GM19240 (cell line): ENCODE measurements at regions not wholly inside any gene's neighbourhood (a gene's known extent, or its start where the extent isn't known, plus 50 kb on each side); places are given as distances from the start of the nearest gene placed in this dataset.

Experiments used
- DNase-seq: peaks from one replicate; pipeline ENCODE4 v3.0.0; 2011; ENCODE audit warnings: low spot score; ENCODE audit not compliant: insufficient read length

DNA sequence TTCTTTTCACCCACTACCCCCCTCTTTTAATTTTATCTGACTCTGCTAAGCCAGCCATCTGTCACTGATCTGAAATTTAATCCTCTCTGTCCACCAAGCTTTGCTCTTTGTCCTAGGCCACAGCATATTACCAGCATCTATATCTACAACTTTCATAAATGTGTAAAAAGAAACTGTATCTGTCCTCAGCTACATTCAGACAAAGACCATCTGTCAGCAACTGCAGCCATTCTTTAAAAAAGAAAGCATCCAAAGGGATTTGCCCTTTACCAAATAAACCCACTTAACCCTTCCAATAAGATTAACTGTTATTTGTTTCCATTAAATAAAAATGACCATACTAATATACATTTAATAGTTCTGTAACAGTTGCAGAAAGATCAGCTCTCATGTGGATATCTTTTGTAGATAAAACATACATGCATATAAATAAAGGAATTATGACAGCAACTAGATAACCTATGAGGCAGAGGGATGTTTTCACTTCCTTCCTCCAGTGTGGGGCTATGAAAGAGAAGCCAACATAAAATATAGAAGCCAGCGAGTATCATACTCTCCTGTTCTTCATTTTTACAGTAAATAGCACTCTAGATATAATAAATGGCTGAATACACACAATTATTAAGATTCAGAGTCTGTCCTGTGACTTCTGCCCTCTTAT lies 602.5 kb upstream of the SALL1 start:
- DNase-seq: no peak

DNA sequence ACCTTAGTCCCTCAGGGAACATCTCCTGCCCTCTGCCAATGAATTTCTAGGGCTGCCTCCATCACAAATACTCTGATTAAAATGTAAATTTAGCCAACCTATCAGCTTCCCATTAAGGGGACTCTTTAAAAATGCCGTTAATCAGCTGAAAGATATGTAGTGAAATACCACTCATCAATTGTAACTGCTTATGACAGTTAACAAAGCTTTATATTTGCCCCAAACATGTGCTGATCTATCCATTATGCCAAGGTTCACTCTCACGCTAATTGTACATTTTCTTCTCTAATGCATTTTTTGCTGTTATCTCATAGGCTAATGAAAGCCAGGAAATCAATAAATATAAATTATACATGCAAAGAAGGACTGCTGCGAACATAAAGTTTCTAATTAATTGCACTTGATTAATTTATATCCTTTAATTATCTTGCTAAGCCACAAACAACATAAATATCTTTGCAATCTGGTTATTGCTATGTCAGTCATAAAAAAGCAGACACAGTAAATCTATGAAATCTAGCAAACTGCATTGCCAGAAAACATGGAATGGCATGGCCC lies 601.4 kb upstream of the SALL1 start:
- no peak for DNase-seq

DNA sequence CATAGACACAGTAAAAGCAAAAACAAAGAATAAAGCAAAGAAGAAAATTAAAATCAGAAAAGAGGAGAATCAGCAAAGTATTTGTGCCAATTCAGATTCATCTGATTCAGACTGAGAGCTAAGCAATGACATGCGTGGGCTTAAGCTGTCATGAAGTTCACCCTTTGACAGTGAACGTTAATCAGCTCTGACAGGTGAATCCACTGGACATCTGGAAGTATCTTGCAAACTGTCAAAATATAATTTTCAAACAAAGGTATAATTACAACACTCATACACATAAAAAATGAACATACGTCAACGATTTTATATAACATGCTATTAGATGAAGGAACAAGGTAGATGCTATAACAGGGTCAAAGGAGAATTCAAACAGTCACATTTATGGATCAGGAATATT lies 596.3 kb upstream of the SALL1 start:
- no peak for DNase-seq

DNA sequence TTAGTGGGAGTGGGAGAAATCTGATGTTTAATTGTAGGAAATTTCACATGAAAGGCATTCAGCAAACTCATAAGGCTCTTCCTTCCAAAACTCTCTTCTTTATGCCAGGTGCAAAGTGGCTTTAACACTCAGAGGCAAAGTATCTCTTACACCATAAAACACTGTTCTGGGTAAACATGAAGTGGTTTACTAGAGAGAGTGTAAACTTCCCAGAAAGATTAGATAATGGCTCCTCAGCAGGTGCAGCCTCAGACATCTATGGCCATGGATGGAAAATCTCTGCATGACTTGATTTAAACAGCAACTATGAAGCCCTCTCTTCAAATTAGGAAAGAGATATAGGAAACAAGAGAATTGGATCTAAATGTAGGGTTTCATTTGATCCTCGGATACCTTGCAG lies 583.1 kb upstream of the SALL1 start:
- no peak for DNase-seq

DNA sequence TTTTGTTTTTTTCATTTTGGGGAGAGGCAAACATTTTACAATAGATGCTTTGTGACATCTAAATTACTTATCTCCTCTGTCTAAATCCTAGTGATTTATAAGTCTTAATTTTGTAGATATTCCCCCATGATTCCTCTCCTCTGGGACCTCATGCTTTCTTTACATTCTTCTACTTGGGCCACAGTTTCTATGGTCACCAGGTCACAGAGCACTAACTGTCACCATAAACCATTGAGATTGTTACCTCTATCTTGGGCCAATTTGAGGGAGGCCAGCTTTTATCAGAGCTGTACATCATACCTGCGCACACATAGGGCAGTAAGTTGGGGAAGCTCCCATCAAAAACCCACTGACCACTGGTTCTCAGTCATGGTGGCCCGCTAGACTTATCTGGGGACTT lies 582.1 kb upstream of the SALL1 start:
- no peak for DNase-seq

DNA sequence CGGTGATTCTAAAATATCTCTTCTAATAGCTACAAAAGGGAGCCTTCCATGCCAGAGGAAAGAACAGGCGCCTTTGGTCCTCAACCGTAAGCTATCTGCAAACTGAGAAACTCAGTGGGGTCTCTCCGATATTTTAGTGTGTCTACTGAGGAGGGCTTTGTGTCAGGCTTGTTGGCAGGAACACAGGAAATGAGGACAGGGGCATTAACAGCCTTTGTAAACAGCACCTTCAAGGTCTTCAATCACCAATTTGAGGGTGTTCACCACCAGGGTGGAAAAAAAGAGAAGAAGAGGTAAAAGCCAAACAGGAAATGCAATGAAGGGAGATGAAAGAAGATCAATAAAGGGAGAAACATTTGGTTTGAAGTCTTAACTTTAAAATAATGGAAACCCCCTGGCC lies 580.1 kb upstream of the SALL1 start:
- DNase-seq: no peak

DNA sequence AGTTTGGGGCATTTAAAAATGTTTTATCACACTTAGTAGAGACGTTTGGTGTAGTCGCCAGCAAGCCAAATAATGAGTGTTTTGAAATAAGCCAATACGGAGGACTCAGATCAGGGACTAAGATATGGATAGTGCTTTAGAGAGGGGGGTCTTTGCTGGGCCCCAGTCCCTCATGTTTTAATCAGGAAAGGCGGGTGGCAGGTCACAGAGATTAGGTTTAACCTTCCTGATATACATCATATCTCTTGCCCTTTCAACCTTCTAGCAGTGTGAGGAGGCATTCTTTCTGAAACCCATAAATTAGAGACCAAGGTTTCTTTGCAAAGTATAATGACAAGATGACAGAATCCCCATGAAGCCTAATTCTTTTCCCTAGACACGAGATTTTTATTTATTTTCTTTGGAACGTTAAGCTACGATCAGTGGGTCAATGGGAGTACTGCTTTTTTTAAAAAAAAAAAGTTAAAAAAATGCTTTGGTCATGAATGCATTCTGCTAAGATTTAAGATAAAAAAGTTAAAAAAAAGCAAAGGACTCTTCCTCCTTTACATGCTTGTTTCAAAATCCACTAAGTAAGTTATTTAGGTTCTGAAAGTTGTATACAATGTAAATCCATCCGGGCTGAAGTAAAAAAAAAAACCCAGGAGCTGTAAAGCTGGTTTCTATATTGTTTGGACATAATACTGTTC lies 572.1 kb upstream of the SALL1 start:
- DNase-seq: no peak

DNA sequence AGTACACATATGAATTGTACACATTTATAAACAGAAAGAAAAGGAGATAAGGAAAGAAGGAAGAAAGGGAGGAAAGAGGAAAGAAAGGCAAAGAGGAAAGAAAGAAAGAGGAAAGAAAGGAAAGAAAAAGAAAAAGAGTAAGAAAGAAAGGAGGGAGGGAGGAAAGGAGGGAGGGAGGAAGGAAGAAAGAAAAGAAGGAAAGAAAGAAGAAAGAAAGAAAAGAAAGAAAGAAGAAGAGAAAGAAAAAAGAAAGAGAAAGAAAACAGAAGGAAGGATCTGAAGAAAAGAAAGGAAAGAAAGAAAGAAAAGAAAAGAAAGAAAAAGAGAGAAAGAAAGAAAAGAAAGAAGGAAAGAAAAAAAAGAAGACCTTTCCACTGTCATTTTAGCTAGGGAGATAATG lies 571.4 kb upstream of the SALL1 start:
- no peak for DNase-seq

DNA sequence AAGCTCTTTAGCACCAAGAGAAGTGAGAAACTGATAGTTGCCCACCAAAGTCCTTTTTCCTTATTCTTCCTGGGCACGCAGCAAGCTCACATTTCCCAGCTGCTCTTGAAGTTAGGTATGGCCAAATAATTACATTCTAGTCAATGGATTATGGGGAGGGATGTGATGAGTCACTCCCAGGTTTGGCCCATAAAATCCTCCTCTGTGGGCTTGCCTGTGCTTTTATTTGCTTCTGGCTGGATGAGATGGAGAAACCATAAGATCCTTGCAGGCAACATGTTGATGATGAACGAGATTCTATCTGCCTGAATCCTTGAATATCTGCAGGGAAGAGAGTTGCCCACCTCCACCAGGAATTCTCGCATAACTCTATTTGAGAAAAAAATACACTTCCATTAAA lies 568.3 kb upstream of the SALL1 start:
- DNase-seq: no peak

DNA sequence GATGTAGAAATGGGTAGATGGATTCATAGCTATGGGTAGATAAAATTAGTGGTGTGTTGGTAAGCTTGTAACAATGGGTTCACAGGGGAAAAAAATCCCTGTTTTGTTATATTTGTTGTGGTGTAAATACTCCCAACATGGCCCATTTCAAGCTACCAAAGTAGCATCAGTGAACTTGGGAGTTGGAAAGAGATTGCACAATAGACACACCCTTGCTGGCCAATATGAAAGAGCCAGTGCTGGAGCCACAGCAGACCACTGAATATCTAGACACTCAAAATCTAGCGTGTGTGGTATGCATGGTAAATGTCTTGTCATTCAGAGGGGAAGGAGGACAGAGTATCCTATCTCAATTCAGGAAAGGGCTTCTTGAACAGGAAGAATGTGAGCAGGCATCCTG lies 565.1 kb upstream of the SALL1 start:
- DNase-seq: no peak

DNA sequence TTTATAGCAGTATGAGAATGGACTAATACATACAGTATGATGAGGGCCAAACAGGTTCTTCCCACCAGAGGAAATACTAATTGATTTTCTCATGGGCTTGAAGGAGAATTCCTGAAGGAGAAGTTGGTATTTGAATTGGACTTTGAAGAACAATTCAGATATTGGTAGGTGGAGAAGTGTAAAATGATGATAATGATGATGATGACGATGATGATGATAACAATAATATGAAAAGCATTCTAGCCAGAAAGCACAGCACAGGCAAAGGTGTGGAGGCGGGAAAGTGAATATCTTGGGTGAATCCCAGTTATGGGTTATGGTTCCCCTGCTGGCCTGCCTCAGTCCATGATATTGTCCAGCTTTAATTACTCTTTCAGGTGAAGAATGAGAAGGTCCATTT lies 562.4 kb upstream of the SALL1 start:
- DNase-seq: no peak

DNA sequence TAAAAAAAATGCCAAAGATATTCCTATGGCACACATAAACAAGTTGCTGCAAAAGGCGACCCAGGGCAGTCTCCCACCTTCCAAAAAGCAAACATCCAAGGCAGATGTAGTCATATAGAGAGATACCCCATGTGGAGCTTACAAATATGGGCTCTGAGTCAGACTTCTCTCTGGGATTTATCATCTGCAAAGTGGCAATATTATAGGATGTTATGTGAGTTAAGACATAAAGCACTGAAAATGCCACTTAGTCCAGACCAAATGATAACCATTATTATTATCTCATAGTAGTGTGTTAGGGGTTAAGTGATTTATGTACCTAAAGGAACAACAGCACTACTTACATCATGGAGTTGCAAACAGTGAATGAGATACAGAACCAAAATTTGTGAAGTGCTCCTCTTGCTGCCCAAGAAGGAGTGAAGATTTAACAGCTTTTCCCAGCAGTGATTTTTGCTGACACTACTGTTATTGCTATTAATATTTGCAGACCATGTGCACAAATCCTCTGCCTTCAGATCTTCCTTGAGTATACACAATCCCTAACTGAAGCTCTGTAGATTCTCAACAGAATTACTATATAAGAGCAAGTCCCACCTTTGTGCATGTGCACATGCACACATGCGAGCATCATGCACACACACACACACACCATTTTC lies 560.0 kb upstream of the SALL1 start:
- DNase-seq: no peak

DNA sequence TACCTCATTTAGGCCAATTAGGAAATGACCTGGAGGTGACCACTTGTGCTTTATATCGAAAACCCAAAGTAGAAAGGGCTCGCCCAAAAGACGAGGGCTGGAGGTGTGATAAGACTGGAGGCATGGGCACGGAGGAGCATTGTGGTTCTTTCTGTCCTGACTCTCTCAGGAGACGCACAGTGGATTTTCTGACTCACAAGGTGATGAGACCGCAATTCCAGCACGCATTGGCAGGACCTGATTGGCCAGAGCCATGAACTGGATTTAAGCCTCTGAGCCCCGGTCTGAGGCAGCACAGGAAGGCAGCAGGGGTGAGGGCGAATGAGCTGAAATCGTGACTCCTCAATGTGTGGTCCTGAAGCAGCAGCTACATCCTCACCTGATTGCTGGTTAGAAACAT lies 559.1 kb upstream of the SALL1 start:
- no peak for DNase-seq

DNA sequence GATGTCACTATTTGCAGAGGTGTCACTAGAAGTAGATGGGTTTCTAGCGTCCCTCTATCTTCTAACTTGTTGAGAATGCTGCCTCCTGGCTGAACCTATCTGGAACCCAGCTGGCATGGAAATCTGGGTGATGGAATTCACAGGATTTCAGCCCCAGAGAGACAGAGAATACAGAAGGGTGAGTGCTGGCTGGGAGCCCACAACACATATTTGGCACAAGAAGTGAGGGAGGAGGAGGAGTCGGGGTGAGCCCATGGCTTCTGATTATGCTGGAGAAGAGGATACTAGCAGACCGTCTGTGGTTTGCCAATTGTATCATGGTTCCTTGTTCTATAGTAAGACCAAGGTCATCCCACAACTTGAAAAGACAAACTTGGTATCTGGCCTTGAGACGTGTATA lies 557.8 kb upstream of the SALL1 start:
- DNase-seq: no peak

DNA sequence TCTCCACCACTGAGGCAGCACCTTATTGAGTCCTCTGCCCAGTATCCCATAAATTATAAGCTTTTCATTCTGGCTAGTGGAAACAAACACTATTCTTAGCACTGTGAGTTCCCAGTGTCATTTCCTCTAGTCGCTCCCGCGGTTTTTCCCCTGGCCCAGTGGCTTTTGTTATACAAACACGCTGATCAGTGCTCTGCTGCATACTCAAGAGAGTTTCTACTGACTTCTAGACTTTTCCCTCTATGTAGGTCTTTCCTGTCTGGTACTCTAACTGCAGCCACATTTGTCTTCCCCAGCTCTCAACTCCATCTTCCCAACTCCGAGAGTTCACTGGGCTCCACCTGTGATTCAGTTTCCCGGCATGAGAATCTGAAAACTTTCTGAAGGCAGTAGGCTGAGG lies 556.6 kb upstream of the SALL1 start:
- no peak for DNase-seq

DNA sequence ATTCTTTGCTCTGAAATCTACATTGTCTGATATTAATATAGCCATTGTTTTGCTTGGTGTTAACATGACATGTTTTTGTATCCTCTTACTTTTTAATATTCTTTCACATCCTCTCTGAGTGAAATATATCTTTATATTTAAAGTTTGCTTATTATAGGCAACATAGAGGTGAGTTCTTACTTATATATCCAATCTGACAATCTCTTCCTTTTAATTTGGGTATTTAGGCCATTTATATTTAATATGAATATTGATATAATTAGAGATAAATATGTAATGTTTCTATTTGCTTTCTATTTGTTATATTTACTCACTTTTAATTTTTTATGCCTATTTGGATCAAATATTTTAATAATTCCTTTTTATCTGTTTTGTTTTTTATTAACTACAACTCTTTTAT lies 554.1 kb upstream of the SALL1 start:
- no peak for DNase-seq

DNA sequence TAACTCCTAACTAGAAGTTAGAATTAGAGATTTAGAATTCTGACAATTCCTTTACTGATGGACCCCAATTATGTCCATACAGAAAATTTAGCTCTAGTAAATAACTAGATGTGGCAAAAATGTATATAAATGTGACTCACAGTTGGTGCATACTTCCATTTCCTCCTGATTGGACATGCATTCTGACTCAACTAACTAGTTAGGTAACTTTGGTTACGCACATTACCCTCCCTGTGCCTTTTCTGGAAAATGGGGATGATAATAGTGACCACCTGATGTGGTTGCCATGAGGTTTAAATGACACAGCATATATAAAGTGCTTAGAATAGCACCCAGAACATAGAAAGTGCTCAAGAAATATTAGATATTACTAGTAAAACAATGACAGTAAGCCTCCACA lies 550.0 kb upstream of the SALL1 start:
- DNase-seq: no peak

DNA sequence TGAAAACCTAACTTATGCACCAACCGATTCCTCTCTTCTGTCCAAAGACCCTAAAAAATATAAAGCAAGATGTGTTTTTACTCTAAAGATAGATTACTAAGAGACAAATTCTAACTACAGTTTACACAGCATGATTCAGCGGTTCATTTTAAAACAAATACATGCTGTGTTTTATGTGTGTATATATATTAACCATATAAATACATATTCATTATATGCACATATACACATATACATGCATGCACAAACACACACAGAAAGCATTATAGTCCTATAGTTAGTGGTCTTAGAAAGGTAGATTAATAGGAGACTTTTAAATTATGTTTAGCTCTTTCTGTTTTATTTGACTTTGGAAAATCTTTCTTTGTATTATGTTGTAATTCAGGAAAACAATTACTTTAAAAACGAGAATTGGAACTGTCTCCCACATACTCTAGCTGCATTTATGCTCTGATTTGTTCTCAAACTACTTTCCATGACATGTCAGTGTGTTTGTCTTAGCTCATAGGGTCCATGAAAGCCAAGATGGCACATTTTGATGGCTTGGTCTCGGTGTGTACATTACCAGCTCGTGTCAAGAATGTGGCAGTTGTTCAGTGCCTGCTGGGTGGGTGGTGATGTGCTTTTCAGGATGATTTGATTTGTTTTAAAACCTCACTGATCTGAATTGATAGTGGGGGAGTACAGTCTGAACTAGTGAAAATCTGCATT lies 548.8 kb upstream of the SALL1 start:
- no peak for DNase-seq

DNA sequence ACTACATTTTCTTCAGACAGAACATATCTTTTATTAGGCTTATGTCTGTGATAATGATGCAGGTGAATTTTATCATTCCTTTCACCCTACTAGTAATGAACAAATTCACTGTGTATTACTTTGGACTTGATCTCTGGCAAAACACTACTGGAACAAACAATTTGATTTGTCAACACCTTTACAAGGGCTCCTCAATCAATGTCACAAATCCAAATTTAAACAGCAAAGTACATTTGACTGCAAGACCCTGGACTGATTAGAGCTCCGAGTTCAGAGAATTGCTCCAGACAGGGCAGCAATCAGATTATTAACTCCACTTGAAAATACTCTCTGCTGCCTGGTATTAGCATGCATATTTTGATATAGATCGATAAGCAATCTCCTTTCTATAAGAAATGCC lies 547.6 kb upstream of the SALL1 start:
- DNase-seq: no peak

DNA sequence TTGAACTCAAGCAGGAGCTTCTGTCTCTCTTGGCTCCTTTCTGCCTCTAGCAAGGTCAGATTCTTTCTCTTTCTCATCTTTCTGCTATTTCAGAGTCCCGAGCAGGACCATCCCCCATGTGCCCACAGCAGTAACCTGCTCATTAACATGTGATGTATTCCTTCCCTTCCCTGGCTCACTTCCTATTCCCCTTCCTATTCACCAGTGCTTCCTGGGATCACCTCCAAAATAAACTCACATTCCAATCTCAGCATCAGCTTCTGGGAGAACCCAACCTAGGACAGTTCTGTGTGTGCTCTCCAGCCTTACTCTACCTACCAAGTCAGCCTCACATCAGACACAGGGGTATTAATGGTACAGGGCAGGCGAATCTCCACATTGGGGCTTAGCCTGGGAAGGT lies 546.4 kb upstream of the SALL1 start:
- no peak for DNase-seq

DNA sequence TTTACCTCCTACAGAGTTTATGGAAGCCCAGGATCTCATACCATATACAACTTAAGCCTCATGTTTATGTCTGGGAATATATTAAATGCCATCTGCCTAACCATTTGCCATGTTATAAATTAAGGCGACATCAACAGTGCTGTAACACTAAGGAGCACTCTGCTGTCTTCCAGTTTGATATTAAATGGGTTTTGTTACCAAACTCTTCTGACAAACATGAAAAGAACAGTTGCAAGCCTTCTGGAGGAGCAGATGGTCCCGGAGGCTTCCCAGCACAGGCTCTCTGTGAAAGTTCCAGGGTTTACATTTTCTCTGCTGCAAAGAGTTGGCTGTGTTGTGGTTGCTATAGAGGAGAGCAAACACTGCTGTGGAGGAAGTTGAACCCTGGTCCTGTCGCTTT lies 545.3 kb upstream of the SALL1 start:
- no peak for DNase-seq

DNA sequence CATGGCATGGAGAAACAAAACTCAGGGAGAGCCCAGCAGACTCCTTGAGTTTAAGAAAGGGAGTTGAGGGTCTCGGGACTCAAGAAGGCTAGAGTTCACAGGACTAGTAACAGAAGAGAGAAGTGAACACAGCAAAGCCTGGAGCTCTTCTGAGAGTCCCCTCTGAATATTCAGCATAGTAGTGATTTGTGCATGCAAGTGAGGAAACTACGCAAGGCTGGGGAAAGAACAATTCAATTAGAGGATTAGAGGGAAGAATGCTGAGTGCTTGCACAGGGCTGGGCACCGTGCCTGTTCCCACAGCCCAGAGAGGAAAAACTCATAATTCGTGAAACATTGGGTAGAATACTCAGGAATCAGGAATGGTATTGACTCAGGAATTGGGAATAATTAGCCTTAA lies 540.0 kb upstream of the SALL1 start:
- no peak for DNase-seq
